Upper lobe of left lung (tissue), 4 donors: ENCODE measurements at regions not wholly inside any gene's neighbourhood (a gene's known extent, or its start where the extent isn't known, plus 50 kb on each side); places are given as distances from the start of the nearest gene placed in this dataset.

ENCODE experiments used
- CTCF ChIP-seq, 6 experiments: fragments of 450-650 bp in 4 of 6; fragments of 200-600 bp in 2 of 6; sonication (generic) in 2 of 6; IDR thresholded peaks; one replicate each; pipeline ENCODE4 v1.5.1; 2016 to 2019; ENCODE audit warnings: antibody characterized with exemption in 6 of 6
- EP300 ChIP-seq, 4 donors: sonication (generic); formaldehyde crosslinking; IDR thresholded peaks; one replicate each; pipeline ENCODE4 v1.5.1; 2017; ENCODE audit warnings: antibody characterized with exemption in 4 of 4, control low read depth in 2 of 4

GRCh38 chr6:139473231-139473701, 98.8 kb upstream of the CITED2 start:
- TF ChIP-seq CTCF (IDR thresholded peaks at IDR 0.05) (no peak), EP300 (IDR thresholded peaks at IDR 0.05) (no peak)
